Activated CD8-positive, alpha-beta memory T cell treated with anti-CD3 and anti-CD28 coated beads for 4 hours (primary cell): ENCODE measurements at regions not wholly inside any gene's neighbourhood (a gene's known extent, or its start where the extent isn't known, plus 50 kb on each side); places are given as distances from the start of the nearest gene placed in this dataset.
A peak's percentile ranks its signal among the peaks of the same experiment; 100 is the strongest.
"Not testable (repeated sequence)": the region's sequence is repeated elsewhere in the genome, so short reads cannot be mapped to it uniquely, and the experiment has no call there.

Source experiments
- DNase-seq, 2 donors: peaks; one replicate each; pipeline ENCODE4 v3.0.0-alpha.2; 2020; ENCODE audit warnings: low read depth in 2 of 2

GRCh38 chr14:71739273-71739990, 192.8 kb upstream of the RGS6 start:
- DNase-seq = no peak

DNA sequence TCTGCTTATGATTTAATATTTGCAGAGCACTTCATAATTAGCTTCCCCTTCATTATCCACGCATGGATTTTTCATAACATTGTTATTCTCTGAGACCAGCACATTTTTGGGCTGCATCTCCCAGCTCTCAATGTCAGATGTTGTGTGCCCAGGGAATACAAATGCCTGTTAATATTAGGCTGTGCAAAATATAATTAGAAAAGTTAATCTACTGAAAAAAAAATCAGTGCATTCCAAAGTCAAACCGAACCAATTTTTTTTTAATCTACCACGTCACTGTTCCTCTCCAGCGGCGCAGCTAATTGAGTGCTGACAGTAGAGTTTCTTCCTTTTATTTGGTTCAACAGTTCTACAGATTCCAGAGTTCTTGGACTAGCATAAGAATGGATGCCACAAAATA, 191.0 kb upstream of the RGS6 start:
- DNase-seq = no peak

- DNase-seq = no peak
These were observed 189.7 kb upstream of the RGS6 start for GRCh38 chr14:71742485-71742884.

- no peak for DNase-seq
These were observed 187.2 kb upstream of the RGS6 start for GRCh38 chr14:71745072-71745471.

- DNase-seq = no peak
These were observed 184.0 kb upstream of the RGS6 start for GRCh38 chr14:71748196-71748595.

DNA sequence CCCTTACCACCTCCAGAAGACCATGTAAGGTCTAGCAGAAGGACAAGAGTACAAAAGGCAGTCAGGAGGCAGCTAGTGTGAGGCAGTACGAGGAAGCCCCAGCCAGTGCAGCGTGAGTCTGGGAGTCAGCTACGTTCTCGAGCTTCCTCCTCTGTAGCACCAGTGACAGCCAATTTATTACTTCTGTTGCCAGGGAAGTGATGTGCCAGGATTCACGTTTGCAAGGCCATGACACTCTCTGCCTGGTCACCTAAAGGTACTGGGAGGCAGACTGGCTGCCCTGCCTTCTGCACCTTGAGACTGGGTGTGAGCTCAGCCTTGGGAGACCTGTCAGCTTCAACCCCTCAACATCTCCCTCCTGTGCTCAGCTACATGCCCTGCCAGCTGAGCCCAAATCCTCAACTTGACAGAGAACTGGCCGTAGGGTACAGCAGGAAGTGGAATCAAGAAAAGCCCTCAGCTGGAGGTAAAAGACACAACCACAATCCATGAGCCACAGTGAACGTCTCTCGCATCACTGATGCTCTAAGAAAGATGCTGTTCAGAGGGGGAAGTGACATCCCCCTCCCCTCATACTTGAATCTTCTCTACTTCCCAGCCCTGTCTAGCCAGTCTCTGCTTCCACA, 182.5 kb upstream of the RGS6 start:
- DNase-seq = no peak

DNA sequence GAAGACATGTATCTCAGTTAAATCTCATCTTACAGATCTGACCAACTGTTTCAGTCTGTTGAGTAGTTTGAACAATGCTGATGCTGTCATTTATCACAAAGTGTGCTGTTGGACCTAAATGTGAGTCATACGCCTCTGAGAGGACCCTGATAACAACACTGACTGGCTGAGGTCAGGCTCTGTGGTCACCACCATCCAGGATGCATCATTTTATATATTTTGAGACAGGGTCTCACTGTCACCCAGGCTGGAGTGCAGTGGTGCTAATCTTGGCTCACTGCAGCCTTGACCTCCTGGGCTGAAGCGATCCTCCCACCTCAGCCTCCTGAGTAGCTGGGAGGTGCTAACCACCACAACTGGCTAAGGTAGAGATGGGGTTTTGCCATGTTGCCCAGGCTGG, 181.0 kb upstream of the RGS6 start:
- no peak for DNase-seq

DNA sequence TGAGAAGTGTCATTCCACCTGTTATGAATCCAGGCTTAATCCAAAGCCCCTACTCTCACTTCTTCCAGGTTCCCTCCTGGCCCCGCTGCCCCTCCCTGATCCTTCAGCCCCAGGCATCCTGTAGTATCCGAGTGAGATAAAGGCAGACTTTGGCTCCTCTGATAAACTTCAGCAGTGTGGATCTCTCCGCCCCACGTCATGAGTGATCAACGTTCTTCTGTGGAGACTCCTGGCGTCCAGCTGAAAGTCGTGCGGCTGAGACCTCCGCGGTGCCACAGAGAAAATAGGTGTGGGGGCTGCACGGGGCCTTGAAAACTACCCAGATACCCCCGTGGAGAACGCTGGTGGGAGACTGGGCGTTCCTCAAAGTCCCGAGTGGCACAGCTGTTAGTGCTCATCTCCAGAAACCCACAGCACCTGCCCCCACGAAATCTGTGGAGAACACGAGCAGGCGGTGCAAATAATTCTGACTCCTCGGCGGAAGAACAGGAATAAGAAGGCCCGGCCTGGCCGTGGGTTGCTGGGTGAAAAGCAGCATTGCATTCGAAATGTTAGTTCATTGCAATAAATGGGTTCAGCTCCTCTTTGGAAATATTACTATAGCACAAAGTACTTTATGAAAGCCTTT, 180.0 kb upstream of the RGS6 start:
- DNase-seq = no peak

GRCh38 chr14:71753126-71753830, 179.0 kb upstream of the RGS6 start:
- peak; percentile 29 to 47 for DNase-seq

- DNase-seq = no peak
These were observed 178.3 kb upstream of the RGS6 start for GRCh38 chr14:71753976-71754375.

GRCh38 chr14:71754422-71755095, 177.7 kb upstream of the RGS6 start:
- DNase-seq = no peak

- DNase-seq = no peak
These were observed 173.8 kb upstream of the RGS6 start for GRCh38 chr14:71758229-71758951.

- no peak for DNase-seq
These were observed 169.7 kb upstream of the RGS6 start for GRCh38 chr14:71762575-71762974.

GRCh38 chr14:71764701-71765382, 167.4 kb upstream of the RGS6 start:
- no peak for DNase-seq

- DNase-seq = no peak
These were observed 166.7 kb upstream of the RGS6 start for GRCh38 chr14:71765505-71765904.

GRCh38 chr14:71770431-71770830, 161.8 kb upstream of the RGS6 start:
- no peak for DNase-seq

DNA sequence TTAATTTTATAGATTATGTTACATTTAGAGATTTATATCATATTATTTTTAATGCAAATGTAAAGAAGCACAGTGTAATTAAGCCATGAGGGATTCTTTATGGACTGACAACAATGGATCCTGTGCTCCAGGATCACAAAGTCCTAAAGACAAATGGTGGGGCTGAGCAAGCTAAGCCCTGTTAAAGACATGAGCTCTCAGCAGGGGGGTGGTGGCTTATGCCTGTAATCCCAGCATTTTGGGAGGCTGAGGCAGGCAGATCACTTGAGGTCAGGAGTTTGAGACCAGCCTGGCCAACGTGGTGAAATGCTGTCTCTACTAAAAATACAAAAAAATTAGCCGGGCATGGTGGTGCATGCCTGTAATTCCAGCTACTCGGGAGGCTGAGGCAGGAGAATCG, 160.8 kb upstream of the RGS6 start:
- DNase-seq = not testable (repeated sequence)

DNA sequence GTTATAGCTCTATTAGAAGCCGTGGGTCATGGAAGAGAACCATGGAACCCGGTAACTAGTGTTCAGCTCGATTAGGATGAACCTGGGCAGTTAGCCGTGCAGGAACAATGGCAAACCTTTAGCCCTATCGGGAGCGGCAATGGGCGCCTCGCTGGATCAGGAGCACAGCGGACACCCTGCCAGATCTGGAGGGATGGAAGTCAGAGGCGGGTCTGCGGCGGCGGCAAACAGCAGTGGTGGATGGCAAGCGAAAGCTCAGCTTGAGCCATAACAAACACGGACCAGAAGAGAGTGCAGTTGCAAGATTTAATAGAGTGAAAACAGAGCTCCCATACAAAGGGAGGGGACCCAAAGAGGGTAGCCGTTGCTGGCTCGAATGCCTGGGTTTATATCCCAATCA, 160.2 kb upstream of the RGS6 start:
- DNase-seq = not testable (repeated sequence)

DNA sequence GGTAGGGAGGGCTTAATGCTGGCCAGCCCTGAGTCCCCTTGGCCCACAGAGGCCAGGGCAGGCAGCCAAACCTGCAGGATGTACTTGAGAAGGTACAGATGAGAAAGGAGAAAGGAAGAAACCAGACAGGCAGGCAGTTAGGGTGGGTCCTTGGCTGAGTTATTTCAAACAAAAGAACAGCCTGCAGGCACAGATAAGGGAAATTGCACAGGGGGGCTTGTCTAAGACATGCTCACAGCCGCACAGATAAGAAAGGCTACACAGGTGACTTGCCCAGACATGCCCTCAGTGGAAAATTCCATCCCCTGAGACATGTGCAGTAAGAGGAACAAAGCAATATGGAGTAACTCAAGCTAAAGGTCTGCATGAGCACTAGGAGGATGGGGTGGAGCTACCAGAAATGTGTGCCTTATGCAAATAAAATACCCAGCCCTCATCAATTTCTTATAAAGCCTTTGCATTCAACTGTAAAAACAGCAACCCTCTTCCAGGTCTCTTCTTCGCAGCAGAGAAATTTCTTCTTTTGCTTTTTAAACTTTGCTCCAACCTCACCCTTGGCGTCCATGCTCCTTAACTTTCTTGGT, 158.2 kb upstream of the RGS6 start:
- no peak for DNase-seq
